ENCODE measurements at regions not wholly inside any gene's neighbourhood (a gene's known extent, or its start where the extent isn't known, plus 50 kb on each side); places are given as distances from the start of the nearest gene placed in this dataset.

DNA sequence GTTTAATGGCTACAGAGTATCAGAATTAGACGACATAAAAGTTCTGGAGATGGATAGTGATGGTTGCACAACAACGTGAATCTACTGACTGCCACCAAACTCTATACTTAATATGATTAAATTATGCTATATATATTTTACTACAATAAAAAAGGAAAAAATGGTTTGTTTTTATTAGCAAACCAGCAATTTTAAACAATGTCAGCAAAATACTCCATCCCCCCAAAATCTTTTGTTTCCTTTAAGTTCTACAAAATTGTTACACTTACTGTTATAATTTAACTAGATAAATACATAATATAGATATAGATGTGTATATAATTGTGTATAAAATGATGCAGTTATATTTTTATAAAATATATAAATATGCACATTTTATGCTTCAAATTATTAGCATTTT, 710.8 kb upstream of the UBE2E2 start:
- TF ChIP-seq SP4 (IDR thresholded peaks at IDR 0.05; ENCODE audit: low read length), result no peak
- TF ChIP-seq SUZ12 (IDR thresholded peaks at IDR 0.05; ENCODE audit: low read length), result no peak
- TF ChIP-seq RBBP5 (IDR thresholded peaks at IDR 0.05; ENCODE audit: borderline replicate concordance, low read depth, low read length), result no peak
- TF ChIP-seq, protein P1, sequence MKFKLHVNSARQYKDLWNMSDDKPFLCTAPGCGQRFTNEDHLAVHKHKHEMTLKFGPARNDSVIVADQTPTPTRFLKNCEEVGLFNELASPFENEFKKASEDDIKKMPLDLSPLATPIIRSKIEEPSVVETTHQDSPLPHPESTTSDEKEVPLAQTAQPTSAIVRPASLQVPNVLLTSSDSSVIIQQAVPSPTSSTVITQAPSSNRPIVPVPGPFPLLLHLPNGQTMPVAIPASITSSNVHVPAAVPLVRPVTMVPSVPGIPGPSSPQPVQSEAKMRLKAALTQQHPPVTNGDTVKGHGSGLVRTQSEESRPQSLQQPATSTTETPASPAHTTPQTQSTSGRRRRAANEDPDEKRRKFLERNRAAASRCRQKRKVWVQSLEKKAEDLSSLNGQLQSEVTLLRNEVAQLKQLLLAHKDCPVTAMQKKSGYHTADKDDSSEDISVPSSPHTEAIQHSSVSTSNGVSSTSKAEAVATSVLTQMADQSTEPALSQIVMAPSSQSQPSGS (IDR thresholded peaks at IDR 0.05; ENCODE audit: low read length), result no peak
- no peak for TF ChIP-seq FOSL1 (IDR thresholded peaks at IDR 0.05; ENCODE audit: insufficient read depth, low read depth, low read length)
- TF ChIP-seq RXRA (IDR thresholded peaks at IDR 0.05; ENCODE audit: insufficient read depth, low read depth, low read length), result no peak
- TF ChIP-seq POU5F1 (IDR thresholded peaks at IDR 0.05; ENCODE audit: low read depth, low read length), result no peak
- 93% methylated on average over 2 of the region's 2 CpGs; no CpG with 5 or more reads in 1 of the 2 experiments for WGBS, 2 experiments (ENCODE audit: extremely low coverage in 1 of 2, insufficient coverage in 1 of 2, insufficient read length in 1 of 2, insufficient replicate concordance in 2 of 2, low coverage in 1 of 2, low lambda C conversion rate in 2 of 2, missing lambda C conversion rate in 1 of 2)
- FAIRE-seq, result no peak

More for the DNA sequence above, 710.8 kb upstream of the UBE2E2 start:
- H2AK5ac ChIP-seq (ENCODE audit: low read depth, low read length), result no peak overlapping the region
- no peak overlapping the region for H4K8ac ChIP-seq (ENCODE audit: extremely low read depth, insufficient read depth, low read length)
- H3K27me3 ChIP-seq (replicated peaks in 1 of 4; ENCODE audit: control insufficient read depth in 3 of 4, extremely low read depth in 1 of 4, insufficient read depth in 3 of 4, low read length in 3 of 4), result peaks cover 2 to 17% (median 9%) of the 10 kb centered on the region in 4 experiments; a peak in 5 of 7 replicates
- ChIA-PET POLR2A (ENCODE audit: partially characterized antibody) (no interaction called here), CTCF (ENCODE audit: partially characterized antibody) (no interaction called here)
- no peak overlapping the region for H2BK120ac ChIP-seq (replicated peaks; ENCODE audit: low read depth, low read length)
- H3K4me2 ChIP-seq (ENCODE audit: insufficient read depth in 1 of 2, low read depth in 2 of 2, low read length in 2 of 2), result no peak overlapping the region
- no peaks in the 10 kb centered on the region for H3K9me3 ChIP-seq (ENCODE audit: insufficient read depth in 2 of 2, low read depth in 1 of 2, low read length in 1 of 2)
- no peak overlapping the region for H3K18ac ChIP-seq (ENCODE audit: extremely low read depth, low read length)
- no peak overlapping the region for H4K5ac ChIP-seq (ENCODE audit: insufficient read length, low read depth, low read length)
- no peaks in the 10 kb centered on the region; the same call in 1 of the 2 replicates for H3K23me2 ChIP-seq (ENCODE audit: low read depth, low read length)
- H3K4me1 ChIP-seq (replicated peaks in 1 of 4; ENCODE audit: control insufficient read depth in 3 of 4, insufficient read depth in 4 of 4, low read length in 3 of 4), result peaks cover 0 to 3% (median 0%) of the 10 kb centered on the region in 4 experiments; a peak in 2 of 7 replicates
- no peaks in the 10 kb centered on the region for H3K79me2 ChIP-seq (ENCODE audit: control insufficient read depth in 1 of 2, insufficient read depth in 2 of 2, low read length in 2 of 2)
- no peak overlapping the region for H2BK15ac ChIP-seq (ENCODE audit: low read length)
- no peak overlapping the region for H2AFZ ChIP-seq (ENCODE audit: low read length)
- H3K79me1 ChIP-seq (ENCODE audit: low read depth, low read length), result no peaks in the 10 kb centered on the region
- no peak for DNase-seq (ENCODE audit: low read depth in 1 of 2, low spot score in 2 of 2)
- no peak overlapping the region for H2BK20ac ChIP-seq (ENCODE audit: low read length)
- no peak overlapping the region for H3K9ac ChIP-seq (replicated peaks in 1 of 4; ENCODE audit: extremely low read depth in 1 of 4, low read depth in 3 of 4, low read length in 3 of 4)
- no peak overlapping the region for H3K23ac ChIP-seq (ENCODE audit: insufficient read length)
- no peak overlapping the region for H3K27ac ChIP-seq (ENCODE audit: low read depth, low read length)
- no peak overlapping the region for H3K4ac ChIP-seq (replicated peaks; ENCODE audit: insufficient read length, low read depth, low read length)
- H4K91ac ChIP-seq (replicated peaks; ENCODE audit: insufficient read length, low read length), result no peak overlapping the region
- no peaks in the 10 kb centered on the region for H3K36me3 ChIP-seq (ENCODE audit: control insufficient read depth in 2 of 4, insufficient read depth in 4 of 4, low read length in 3 of 4)
- H3K4me3 ChIP-seq (ENCODE audit: extremely low read depth in 1 of 4, insufficient read depth in 2 of 4, low read depth in 3 of 4, low read length in 4 of 4), result no peak overlapping the region
- no peak overlapping the region for H2BK5ac ChIP-seq (ENCODE audit: low read depth, low read length)
- no peaks in the 10 kb centered on the region for H4K20me1 ChIP-seq (replicated peaks in 1 of 2; ENCODE audit: control insufficient read depth in 1 of 2, insufficient read depth in 2 of 2, low read length in 2 of 2)
- H3K14ac ChIP-seq (ENCODE audit: insufficient read length), result no peak overlapping the region
- no peak overlapping the region for H2BK12ac ChIP-seq (ENCODE audit: low read depth, low read length)
- no peak overlapping the region for H3K56ac ChIP-seq (replicated peaks; ENCODE audit: insufficient read length, low read depth, low read length)

Data from H1 (cell line).